ENCODE measurements at regions not wholly inside any gene's neighbourhood (a gene's known extent, or its start where the extent isn't known, plus 50 kb on each side); places are given as distances from the start of the nearest gene placed in this dataset.
"Not testable (repeated sequence)": the region's sequence is repeated elsewhere in the genome, so short reads cannot be mapped to it uniquely, and the experiment has no call there.

DNA sequence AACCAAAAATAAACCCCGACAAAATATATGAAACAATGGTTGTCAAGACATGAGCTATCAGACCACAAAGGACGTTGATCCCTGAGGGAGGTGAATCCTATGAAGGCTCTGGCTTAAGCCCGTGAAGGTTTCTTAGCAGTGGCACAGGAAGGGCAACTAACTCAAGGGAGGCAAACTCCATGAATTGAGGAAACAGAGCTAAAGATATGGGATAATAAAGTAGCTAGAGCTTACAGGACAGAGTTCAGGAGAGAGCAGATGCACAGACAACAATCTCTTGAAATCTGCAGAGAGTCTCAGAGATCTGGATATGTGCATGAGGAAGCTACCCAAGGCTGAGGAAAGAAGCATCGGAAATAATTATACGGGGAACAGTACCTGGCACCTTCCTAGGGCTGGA is 331.6 kb downstream of the TYW1 start:
- TF ChIP-seq, protein P1, sequence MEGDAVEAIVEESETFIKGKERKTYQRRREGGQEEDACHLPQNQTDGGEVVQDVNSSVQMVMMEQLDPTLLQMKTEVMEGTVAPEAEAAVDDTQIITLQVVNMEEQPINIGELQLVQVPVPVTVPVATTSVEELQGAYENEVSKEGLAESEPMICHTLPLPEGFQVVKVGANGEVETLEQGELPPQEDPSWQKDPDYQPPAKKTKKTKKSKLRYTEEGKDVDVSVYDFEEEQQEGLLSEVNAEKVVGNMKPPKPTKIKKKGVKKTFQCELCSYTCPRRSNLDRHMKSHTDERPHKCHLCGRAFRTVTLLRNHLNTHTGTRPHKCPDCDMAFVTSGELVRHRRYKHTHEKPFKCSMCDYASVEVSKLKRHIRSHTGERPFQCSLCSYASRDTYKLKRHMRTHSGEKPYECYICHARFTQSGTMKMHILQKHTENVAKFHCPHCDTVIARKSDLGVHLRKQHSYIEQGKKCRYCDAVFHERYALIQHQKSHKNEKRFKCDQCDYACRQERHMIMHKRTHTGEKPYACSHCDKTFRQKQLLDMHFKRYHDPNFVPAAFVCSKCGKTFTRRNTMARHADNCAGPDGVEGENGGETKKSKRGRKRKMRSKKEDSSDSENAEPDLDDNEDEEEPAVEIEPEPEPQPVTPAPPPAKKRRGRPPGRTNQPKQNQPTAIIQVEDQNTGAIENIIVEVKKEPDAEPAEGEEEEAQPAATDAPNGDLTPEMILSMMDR (conservative IDR thresholded peaks at IDR 0.05 in 1 of 2, IDR thresholded peaks at IDR 0.05 in 1 of 2; ENCODE audit: low read depth in 1 of 2, low read length in 2 of 2) = not testable (repeated sequence)
- not testable (repeated sequence) for TF ChIP-seq EZH2 (IDR thresholded peaks at IDR 0.05; ENCODE audit: low read length, missing control alignments)

Data from fibroblast of lung (primary cell).